Hematopoietic multipotent progenitor cell treated with erythropoietin and hydrocortisone succinate and interleukin-3 and kit ligand, for 8 days (in vitro differentiated cells): ENCODE measurements at regions not wholly inside any gene's neighbourhood (a gene's known extent, or its start where the extent isn't known, plus 50 kb on each side); places are given as distances from the start of the nearest gene placed in this dataset.
A peak's percentile ranks its signal among the peaks of the same experiment; 100 is the strongest.
"Not testable (repeated sequence)": the region's sequence is repeated elsewhere in the genome, so short reads cannot be mapped to it uniquely, and the experiment has no call there.

Experiments
- DNase-seq: peaks from one replicate; pipeline ENCODE4 v3.0.0-alpha.2; 2015

DNA sequence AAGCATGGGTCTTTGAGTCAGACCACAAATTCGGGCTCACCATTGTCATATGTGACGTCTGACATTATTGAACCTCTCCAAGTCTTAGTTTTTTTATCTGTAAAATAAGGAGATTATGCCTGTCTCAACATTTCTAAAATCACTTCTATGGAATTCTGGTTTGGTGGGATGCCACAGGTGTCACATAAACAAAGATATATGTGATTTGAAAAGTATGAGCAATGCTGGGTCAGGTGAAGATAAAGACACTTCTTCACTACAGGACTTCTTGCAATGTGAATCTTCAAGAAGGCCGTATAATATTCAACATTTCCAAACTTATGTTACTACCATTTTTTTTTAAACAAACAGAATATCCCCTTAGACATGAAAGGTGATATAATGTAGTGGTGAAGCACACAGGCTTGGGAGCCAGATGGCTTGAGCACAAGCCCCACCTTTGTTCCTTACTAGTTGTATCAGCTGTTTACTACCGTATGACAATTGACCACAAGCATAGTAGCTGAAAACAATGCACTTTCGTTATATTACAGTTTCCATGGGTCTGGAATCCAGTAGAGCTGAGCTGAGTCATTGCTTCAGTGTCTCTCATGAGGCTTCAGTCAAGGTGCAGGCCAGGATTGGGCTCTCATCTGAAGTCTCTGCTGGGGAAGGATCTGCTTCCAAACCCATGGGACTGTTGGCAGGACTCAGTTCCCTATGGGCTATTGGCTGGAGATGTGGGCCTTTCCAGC lies 87.7 kb downstream of the UTP18 start:
- DNase-seq = no peak

DNA sequence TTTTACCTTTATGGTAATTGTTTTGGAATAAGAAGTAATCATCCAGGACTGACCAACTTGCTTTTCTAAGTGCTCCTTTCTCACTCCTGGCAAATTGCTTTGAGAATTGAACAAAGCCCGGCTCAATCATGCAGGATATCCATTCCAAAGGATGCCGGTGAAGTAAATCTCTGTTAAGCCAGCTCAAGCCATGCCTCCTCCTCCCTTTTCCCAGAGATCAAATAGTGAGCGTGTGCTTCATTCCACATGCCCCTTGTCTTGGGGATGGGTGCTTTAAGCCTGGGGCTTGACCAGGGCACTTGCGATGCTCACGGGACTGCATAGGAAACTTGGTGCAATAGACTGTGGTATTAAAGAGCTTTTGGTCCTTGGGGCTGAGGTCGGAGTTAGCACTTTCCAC lies 90.7 kb downstream of the UTP18 start:
- no peak for DNase-seq

DNA sequence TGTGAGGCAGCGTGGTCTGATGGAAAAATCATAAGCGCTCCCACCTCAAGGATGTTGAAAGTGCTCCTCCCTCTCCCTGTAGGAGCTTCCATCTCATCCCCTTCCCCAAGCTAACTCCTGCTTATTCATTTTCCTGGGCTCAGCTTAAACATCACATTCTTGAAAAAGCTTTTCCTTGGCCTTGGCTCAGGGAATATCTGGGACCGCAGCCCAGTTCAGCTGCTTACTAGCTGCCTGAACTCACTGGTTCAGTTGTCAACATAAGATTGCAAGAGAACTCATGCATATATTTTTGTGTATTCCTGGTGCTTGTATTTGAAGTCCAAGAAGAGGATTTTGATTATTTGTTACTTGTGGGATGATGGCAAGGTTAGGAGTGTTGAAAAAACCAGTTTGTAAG lies 91.5 kb downstream of the UTP18 start:
- no peak for DNase-seq

DNA sequence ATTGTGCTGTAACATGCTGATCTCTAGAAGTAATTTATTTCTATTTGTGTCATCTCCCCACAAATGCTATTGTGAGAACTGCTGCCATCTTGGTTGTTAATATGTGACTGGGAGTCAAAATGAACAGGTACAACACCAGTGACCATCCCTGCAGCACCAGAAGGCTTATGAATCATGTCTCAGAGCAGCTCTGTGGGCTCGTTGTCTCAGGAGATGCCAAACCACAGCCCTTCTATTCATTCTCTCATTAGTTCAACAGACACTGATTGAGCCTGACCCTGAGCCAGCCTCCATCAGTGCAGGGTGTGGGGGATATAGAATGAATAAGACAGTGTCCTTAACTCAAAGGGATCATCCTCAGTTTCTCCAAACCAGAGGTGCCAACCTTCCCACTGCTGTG lies 92.5 kb downstream of the UTP18 start:
- DNase-seq = no peak

DNA sequence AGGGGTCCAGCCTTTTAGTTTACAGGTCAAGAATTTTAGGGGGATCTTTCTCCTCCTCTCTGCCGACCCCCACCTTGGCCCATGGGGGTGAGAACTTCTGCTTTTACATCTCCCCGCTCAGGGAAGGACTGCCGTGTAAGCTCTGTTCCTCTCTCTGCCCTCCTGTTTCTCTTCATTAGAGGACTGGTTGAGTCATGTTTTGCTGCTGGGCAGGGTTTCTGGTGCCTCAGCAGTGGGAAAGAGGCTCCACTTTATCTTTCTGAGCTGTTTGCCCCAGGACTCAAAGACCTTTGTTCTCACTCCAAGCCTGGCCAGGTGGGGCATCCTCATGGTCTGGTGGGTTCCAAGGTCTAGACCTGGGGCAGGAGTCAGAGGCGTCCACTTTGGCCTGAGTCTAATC lies 93.0 kb downstream of the UTP18 start:
- DNase-seq = no peak

DNA sequence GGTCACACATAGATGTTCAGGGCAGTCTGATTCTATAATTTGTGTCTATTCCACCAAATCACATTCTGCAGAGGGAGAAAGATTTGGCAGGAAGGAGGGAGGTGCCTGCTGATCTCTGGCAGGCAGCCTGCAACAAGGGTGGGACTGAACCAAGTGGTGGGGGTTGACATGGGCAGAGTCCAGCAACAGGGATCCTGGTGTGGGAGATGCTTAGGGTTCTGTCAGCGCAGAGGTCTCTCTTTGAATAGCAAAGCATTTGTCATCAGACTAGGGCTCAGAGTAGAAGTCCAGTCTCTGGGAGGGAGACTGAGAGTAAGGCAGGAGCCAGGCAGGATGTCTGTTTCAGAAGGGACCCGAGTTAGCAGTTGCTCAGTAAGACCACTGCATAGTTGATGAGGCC lies 94.6 kb downstream of the UTP18 start:
- no peak for DNase-seq

DNA sequence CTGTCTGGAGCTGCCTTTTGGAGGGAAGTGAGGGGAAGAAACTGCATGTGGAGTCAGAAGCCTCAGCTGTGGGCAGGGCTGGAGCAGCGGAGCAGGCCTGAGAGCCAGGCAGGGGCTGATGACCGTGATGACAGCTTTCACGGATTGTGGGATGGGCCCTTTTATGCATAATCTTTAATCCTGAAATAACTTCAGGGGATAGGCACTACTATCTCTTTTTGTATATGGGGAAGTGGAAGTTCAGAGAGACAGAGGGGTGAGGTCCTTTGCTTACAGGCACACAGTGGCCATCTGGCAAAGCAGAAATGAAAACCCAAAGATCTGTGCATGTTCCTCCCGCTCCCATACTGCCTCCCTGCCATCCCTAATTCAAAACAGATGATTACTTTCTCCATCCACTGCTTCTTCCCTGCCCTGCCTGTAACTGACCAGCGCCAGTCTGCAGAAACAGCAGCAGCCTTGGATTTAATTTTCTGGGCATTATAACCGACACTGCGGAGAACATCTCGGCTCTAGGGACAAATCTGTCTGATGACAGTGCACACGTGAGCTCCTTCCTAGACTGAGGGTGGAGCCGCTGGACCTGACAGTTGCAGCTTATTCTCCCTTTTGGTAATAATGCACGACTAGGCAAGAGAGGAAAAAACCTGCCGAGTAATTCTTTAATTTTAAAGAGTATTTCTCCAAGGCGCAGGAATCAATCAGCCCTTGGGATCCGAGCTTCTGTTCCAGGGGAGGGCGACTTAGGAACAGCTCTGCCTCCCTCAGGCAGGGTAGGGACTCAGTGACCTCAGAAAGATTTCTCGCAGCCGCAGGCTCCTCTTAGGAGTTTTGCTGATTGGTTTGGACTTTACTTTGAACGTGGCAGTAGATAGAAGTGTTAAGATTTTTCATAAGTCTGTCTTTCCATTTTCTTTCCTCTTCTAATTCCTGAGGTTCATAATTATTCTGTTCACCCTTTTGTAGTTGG lies 95.4 kb downstream of the UTP18 start:
- DNase-seq = no peak

DNA sequence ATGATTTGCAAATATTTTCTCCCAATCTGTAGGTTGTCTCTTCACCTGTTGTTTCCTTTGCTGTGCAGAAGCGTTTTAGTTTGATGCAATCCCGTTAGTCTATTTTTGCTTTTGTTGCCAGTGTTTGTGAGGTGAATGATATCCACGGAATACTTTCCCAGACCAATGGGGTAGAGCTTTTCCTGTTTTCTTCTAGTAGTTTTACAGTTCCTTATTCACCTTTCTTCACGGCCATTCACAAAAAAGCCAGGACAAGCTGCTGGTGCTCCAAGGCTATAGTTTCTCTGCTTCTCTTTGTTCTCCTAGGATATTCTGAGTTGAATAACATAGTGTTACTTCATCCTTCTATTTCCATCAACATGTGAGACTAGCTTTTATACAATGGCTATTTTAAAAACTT lies 98.7 kb downstream of the UTP18 start:
- no peak for DNase-seq

DNA sequence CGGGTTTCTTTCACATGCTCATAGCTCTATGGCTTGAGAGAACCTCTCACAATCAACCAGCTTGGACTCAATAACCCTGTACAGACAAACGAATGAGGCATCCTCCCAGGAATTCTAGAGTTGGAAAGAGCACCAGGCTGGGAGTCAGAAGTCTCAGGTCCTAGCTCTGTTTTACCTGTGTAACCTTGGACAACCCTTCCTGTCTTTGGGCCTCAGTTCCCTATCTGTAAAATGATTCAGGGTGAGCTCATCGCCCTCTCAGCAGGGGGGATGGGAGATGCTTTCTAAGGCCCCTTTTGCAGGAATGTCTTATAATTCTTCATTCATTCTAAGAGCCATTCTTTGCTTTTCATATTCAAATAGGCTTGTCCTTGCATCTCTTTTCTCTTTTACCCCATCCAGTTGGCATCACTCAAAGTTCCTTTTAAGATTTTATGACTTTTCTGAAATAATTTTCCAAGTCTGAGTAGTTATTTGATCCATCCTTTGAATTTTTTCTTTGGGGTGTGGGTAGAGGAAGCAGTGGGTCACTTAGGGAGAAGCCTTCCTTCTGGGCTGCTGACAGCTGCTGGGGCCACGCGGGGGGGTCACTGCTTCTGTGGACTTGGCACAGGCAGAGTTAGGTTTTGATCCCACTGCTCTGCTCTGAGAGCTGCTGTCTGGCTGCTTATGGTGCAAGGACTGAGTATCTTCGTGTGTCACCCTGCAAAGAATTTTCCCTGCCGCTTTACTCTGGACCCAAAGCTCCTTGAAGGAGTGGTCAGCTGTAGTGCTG lies 102.7 kb downstream of the UTP18 start:
- no peak for DNase-seq

DNA sequence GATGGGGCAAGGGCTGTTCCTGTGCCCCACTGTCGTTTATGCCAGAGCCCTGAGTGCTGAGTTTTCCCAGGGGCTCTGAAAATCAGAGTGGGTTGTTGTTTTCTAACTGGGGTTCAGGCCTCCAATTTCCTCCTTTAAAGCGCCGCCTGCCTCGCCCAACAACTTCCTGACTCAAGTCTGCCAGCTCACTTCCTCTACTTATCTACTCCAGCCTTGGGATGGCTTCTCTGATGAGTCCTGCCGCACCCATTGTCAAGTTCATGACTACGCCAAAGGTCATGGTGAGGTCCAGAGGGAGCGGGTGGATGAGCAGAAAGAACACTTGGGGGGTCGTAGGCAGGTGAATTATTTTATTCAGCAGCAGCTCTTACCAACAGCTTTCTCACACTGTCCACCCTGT lies 104.7 kb downstream of the UTP18 start:
- peak; percentile 23 for DNase-seq

DNA sequence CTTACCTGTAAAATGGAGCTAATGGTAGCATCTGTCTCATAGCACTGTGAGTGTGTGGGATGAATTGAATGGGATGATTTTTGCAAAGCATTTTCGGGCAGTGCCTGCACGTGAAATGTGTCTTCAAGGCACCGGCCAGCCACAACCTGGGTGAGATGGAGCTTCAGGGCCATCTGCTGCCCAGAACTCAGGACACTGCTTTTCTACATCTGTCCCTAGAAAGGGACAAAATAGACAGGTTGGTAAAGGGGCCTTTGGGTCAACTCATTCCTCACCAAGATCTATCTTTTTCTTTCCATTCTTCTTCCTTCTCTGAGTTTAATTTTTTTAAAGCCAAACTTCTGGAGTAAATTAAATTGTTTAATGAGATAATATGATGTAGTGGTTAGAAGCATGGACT lies 106.5 kb downstream of the UTP18 start:
- no peak for DNase-seq

DNA sequence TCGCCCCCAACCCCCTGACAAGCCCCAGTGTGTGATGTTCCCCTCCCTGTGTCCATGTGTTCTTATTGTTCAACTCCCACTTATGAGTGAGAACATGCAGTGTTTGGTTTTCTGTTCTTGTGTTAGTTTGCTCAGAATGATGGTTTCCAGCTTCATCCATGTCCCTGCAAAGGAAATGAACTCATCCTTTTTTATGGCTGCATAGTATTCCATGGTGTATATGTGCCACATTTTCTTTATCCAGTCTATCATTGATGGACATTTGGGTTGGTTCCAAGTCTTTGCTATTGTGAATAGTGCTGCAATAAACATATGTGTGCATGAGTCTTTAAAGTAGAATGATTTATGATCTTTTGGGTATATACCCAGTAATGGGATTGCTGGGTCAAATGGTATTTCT lies 107.5 kb downstream of the UTP18 start:
- not testable (repeated sequence) for DNase-seq

DNA sequence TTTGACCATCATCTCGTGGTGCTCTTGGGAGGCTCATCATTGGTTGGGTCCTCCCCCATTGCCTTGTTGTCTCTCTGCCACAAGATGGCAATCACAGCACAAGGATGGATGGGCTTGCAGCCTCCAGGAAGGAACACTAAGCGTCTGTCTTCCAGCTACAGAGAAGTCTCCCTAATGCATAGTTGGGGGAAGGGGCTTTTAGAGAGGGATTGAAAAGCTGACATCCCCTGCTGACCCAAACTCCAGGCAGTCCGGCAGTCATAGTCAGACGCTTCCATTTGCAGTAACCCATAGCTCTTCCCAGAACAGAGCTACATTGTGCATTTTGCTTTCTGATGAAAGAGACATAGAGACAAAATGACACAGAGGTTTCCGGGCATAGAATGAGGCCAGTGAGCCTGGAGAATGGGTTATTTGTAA lies 111.4 kb downstream of the UTP18 start:
- DNase-seq = peak; percentile 74

DNA sequence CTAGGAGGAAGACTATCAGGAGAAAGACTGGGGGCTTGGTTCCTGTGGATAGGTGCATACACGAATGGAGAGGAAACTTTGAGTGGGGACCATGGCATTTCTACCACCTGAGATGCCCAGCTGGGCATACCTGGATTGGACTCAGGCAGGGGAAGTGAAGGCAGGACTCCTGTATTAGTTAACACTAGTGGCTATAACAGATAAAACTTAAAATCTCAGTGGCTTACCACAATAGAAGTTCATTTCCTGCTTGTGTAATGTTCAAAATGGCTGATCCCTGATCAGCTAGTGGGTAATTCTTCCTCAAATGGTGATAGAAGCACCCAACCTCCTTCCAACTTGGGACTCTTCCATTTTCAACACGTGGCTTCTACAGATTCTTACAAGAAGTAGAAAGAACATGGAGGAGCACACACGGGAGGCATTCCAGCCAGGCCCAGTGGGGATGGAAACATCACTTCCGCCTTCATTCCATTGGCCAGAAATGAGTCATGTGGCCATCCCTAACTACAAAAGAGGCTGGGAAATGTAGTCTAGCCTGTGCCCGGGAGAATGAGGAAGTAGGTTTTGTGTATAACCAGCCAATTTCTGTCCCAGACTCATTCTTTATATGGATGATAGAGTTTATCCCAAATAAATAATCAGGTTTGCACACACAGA lies 112.1 kb downstream of the UTP18 start:
- peak; percentile 85 for DNase-seq

DNA sequence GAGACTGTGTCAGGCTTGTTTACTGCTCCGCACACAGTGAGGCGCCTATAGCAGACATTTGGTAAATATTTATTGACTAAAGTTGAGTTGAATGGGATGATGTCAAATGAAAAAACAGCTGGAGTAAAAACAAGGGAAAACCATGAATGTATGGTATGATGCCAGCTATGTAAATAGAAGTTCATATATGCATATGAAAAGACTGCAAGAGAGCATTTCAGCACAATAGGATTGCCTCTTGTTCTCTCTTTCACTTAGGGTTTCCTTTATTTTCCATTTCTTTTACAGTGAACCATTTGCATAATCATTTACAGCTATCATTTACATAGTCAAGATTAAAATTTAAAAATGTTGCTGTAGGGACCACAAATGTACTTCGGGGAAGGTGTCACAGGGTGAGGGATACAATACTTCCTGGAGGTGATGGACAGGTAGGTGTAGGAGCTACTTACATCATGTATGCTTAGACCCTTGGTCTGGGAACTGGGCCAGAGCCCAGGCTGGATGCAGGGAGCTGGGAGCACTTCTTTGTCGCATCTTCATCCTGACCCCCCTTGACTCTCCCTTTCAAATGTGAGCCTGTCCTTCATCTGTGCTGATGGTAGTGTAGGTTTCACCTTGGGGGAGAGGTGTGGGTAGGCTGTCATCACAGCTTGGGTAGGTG lies 113.3 kb downstream of the UTP18 start:
- no peak for DNase-seq

DNA sequence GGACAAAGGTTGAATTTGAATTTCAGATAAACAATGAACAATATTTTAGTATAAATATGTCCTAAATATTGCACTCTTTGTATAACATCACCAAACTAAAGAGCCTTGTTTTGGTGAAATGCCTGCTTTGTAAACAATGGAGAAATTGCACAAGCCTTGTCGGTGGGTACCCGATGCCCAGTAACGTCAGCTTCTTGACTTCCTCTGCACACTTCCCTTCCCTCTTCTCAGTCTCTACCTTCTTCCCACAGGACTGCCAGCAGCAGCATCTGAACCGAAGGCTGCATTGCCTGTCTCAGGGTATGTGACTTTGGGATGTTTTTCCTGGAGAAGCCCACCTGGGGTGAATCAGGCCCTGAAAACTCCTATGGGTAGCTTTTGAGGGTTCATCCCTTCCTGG lies 113.9 kb downstream of the UTP18 start:
- DNase-seq = no peak

DNA sequence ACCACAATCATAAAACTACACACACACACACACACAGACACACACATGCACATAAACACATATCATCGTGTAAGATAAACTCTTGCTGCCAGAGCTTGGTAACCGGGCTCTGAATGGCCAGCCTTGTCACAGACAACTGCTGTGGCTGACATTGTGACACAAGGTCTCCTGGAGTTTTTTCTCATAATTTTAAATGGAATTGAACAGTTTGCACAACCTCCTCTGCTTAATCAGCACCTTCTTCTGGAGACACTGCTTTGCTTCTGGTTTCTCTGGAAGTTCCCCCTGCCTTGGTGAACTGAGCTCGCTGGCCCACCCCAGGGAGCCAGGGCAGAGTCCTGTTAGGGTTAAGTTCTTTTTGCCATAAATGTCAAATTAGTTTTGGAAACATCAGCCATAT lies 115.4 kb downstream of the UTP18 start:
- DNase-seq = no peak

DNA sequence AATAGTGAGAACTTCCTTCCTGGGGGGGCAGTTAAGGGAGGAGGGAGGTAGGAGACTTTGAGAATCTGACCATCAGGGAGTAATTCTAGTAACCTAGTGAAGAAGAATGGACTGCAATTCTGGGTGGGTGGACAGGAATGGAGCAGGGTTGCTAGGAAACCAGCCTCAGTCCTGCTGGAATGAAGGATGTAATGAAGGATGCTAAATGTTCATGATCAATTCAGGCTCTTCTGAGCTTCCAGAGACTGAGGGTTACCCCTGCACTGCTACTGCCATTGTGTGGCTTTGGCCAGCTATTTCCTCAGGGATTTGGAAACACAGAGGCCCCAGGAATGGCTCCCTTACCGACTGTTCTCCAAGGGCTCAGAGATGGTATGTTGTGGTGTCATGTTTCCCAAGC lies 116.4 kb downstream of the UTP18 start:
- no peak for DNase-seq

DNA sequence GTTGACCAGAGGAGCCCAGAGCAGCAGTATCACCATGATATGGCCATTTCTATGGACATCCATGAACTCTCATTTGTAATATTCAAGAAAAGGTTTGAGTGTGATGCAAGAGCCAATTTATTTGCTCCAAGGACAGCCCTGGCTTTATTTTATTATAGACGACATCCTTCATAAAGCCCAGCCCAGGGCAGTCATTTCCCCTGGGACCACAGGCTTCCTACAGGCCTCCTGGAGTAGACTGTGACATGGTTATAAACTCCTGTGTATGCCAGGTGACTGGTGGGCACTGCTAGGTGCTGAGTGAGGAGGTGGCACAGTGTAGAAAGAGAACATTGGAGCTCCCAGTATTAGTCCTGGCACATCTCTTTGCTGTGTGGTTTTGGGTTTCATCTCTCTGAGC lies 120.9 kb downstream of the UTP18 start:
- DNase-seq = no peak

DNA sequence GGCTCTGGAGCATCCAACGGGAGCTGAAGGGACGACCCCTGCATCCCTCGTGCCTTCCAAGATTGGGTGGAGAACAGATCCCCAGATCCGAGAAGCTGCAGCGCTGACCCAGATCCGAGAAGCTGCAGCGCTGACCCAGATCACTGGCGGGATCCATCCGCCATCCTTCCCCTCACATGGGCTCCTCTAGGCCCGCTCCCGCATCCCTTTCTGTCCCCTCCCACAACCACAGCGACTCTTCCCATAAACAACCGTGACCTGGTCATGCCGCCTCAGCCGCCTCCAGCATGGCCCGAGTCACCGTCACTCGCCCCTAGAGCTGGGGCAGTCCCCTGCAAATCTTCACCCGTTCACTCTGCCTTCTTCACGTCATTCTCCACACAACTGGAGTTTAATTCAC lies 124.9 kb downstream of the UTP18 start:
- no peak for DNase-seq

DNA sequence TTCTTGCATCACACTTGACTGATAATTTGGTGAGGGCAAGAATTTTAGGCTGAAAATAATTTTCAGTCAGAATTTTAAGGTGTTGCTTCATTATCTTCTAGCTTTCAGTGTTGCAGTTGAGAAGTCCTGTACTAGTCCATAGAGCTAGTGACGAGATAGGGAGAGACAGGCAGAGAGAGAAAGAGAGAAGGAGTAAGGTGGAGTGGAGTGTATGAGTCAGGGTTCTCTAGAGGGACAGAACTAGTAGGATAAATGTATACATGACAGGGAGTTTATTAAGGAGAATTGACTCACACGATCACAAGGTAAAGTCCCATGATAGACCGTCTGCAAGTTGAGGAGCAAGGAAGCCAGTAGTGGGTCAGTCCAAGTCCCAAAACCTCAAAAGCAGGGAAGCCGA lies 127.2 kb downstream of the UTP18 start:
- no peak for DNase-seq

DNA sequence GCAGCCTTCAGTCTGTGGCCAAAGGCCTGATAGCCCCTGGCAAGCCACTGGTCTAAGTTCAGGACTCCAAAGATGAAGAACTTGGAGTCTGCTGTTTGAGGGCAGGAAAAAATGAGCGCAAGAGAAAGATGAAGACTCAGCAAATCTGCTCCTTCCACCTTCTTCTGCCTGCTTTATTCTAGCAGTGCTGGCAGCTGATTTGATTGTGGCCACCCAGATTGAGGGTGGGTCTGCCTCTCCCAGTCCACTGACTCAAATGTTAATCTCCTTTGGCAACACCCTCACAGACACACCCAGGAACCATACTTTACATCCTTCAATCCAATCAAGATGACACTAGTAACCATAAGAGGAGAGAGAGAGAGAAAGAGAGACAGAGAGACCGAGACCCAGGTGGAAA lies 127.6 kb downstream of the UTP18 start:
- no peak for DNase-seq
